ENCODE measurements at regions not wholly inside any gene's neighbourhood (a gene's known extent, or its start where the extent isn't known, plus 50 kb on each side); places are given as distances from the start of the nearest gene placed in this dataset.

- Histone ChIP-seq H2AFZ (peak overlapping the region; percentile 22), H3K36me3 (ENCODE audit: control insufficient read depth, insufficient read depth, low read length) (no peaks in the 10 kb centered on the region), H3K4me3 (ENCODE audit: low read depth, low read length) (no peak overlapping the region), H3K4me2 (ENCODE audit: low read length) (no peak overlapping the region), H3K9me3 (ENCODE audit: control insufficient read depth, low read length) (no peaks in the 10 kb centered on the region), H3K27me3 (ENCODE audit: control insufficient read depth, insufficient read depth, low read length) (no peaks in the 10 kb centered on the region), H3K27ac (no peak overlapping the region), H3K79me2 (no peaks in the 10 kb centered on the region), H3K9ac (no peak overlapping the region), H3K4me1 (no peaks in the 10 kb centered on the region)
- TF ChIP-seq, protein P1, sequence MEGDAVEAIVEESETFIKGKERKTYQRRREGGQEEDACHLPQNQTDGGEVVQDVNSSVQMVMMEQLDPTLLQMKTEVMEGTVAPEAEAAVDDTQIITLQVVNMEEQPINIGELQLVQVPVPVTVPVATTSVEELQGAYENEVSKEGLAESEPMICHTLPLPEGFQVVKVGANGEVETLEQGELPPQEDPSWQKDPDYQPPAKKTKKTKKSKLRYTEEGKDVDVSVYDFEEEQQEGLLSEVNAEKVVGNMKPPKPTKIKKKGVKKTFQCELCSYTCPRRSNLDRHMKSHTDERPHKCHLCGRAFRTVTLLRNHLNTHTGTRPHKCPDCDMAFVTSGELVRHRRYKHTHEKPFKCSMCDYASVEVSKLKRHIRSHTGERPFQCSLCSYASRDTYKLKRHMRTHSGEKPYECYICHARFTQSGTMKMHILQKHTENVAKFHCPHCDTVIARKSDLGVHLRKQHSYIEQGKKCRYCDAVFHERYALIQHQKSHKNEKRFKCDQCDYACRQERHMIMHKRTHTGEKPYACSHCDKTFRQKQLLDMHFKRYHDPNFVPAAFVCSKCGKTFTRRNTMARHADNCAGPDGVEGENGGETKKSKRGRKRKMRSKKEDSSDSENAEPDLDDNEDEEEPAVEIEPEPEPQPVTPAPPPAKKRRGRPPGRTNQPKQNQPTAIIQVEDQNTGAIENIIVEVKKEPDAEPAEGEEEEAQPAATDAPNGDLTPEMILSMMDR (IDR thresholded peaks at IDR 0.05): no peak
These were observed 213.7 kb upstream of the MGMT start for GRCh38 chr10:129253161-129253864.

DNA sequence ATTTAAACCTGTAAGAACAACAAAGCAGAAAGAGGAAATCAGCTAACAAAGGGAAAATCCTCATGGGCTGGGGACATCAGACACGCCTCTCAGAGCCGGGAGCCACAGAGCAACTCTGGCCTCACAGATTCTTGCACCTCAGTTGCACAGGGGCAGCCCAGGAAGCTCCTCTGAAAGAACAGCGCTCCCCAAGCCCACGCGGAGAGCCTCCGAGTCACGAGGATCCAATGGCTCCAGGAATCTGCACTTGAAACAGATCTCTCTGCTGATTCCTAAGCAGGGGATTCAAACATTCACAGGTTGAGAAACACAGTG is 213.2 kb upstream of the MGMT start:
- TF ChIP-seq, protein P1 (IDR thresholded peaks at IDR 0.05): no peak
- Histone ChIP-seq H3K4me2 (ENCODE audit: low read length) (no peak overlapping the region), H3K36me3 (ENCODE audit: control insufficient read depth, insufficient read depth, low read length) (no peaks in the 10 kb centered on the region), H3K27ac (no peak overlapping the region), H3K9ac (no peak overlapping the region), H3K9me3 (ENCODE audit: control insufficient read depth, low read length) (no peaks in the 10 kb centered on the region), H2AFZ (peak overlapping the region; percentile 22), H3K4me3 (ENCODE audit: low read depth, low read length) (no peak overlapping the region), H3K79me2 (no peaks in the 10 kb centered on the region), H3K4me1 (no peaks in the 10 kb centered on the region), H3K27me3 (ENCODE audit: control insufficient read depth, insufficient read depth, low read length) (no peaks in the 10 kb centered on the region)

DNA sequence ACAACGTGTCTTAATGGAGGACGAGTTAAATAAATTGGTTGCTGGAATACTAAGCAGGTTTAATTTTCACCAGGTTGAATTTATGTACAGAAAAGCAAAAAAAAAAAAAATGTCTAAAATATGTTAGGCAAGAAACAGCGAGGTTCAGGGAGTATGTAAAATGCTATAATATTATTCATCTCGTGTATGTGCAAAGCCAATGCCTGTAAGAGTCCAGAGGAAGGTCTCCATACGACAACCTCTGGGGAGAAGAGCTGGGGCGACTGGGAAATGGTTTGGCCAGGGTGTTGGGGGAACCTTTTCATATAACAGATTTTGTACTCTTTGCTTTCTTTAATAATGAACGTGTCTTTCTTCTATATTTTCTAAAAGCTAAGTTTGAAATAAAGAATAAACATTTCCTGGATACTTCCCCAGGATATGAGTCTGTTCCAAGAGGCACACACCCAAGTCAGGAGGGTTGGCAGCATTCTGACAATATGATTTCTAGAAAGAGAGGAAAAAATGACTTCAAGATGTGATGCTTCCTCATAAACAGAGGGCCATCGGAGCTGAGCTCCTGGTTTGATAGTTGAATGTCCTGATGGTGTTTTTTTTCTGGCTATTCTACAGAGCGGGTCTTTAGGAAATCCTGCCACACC is 208.6 kb upstream of the MGMT start:
- peak overlapping the region; percentile 52 for H3K27ac ChIP-seq
- H3K9ac ChIP-seq: no peak overlapping the region
- no peak overlapping the region for H3K4me2 ChIP-seq (ENCODE audit: low read length)

GRCh38 chr10:129259128-129259815 is 207.8 kb upstream of the MGMT start:
- peak overlapping the region; percentile 52 for H3K27ac ChIP-seq

More for the DNA sequence above, 208.6 kb upstream of the MGMT start:
- Histone ChIP-seq H2AFZ (no peak overlapping the region), H3K27me3 (ENCODE audit: control insufficient read depth, insufficient read depth, low read length) (no peaks in the 10 kb centered on the region), H3K4me1 (no peaks in the 10 kb centered on the region), H3K4me3 (ENCODE audit: low read depth, low read length) (no peak overlapping the region), H3K36me3 (ENCODE audit: control insufficient read depth, insufficient read depth, low read length) (no peaks in the 10 kb centered on the region), H3K79me2 (no peaks in the 10 kb centered on the region), H3K9me3 (ENCODE audit: control insufficient read depth, low read length) (no peaks in the 10 kb centered on the region)
- TF ChIP-seq, protein P1 (IDR thresholded peaks at IDR 0.05): no peak

More at GRCh38 chr10:129259128-129259815, 207.8 kb upstream of the MGMT start:
- no peaks in the 10 kb centered on the region for H3K27me3 ChIP-seq (ENCODE audit: control insufficient read depth, insufficient read depth, low read length)
- no peak overlapping the region for H3K4me2 ChIP-seq (ENCODE audit: low read length)
- H3K9ac ChIP-seq: no peak overlapping the region
- TF ChIP-seq, protein P1 (IDR thresholded peaks at IDR 0.05): no peak
- H3K79me2 ChIP-seq: no peaks in the 10 kb centered on the region
- no peak overlapping the region for H3K4me3 ChIP-seq (ENCODE audit: low read depth, low read length)
- H3K9me3 ChIP-seq (ENCODE audit: control insufficient read depth, low read length): no peaks in the 10 kb centered on the region
- H3K36me3 ChIP-seq (ENCODE audit: control insufficient read depth, insufficient read depth, low read length): no peaks in the 10 kb centered on the region
- H2AFZ ChIP-seq: no peak overlapping the region
- H3K4me1 ChIP-seq: no peaks in the 10 kb centered on the region

Measured in parathyroid adenoma (tissue), 2 donors.